Kidney (tissue), 13 donors: ENCODE measurements at regions not wholly inside any gene's neighbourhood (a gene's known extent, or its start where the extent isn't known, plus 50 kb on each side); places are given as distances from the start of the nearest gene placed in this dataset.

Experiments
- DNase-seq, 5 donors: peaks; one replicate each; pipeline ENCODE4 v3.0.0-alpha.2; 2013 to 2020
- FAIRE-seq: peaks from 2 replicates; lab custom pipeline; 2012; peaks lifted over from hg19 to GRCh38; lab: Jason Lieb, UNC
- H3K27ac ChIP-seq, 2 donors: one replicate each; pipeline ENCODE4 v1.7.0; 2013; ENCODE audit warnings: low read depth in 2 of 2, low read length in 2 of 2, inconsistent platforms in 1 of 2
- H3K27me3 ChIP-seq: one replicate; pipeline ENCODE4 v1.7.1; 2013; ENCODE audit warnings: low read length, inconsistent platforms; ENCODE audit not compliant: control insufficient read depth, insufficient read depth
- H3K36me3 ChIP-seq, 3 donors: one replicate each; pipeline versions ENCODE4 v1.7.0 to v1.7.1; 2013; ENCODE audit warnings: low read length in 3 of 3, control low read depth in 1 of 3, inconsistent platforms in 1 of 3; ENCODE audit not compliant: insufficient read depth in 3 of 3, control insufficient read depth in 2 of 3
- H3K4me1 ChIP-seq, 3 donors: one replicate each; pipeline versions ENCODE4 v1.7.0 to v1.7.1; 2013; ENCODE audit warnings: low read length in 3 of 3, inconsistent platforms in 1 of 3, low read depth in 1 of 3; ENCODE audit not compliant: control insufficient read depth in 2 of 3, insufficient read depth in 2 of 3
- H3K4me3 ChIP-seq, 3 donors: one replicate each; pipeline versions ENCODE4 v1.7.0 to v1.8.1; 2013; ENCODE audit warnings: low read length in 3 of 3, control low read depth in 1 of 3, inconsistent platforms in 1 of 3
- H3K9ac ChIP-seq, 3 donors: one replicate each; pipeline versions ENCODE4 v1.7.0 to v1.7.1; 2013; ENCODE audit warnings: low read length in 3 of 3, control low read depth in 1 of 3, inconsistent platforms in 1 of 3
- H3K9me3 ChIP-seq, 3 donors: one replicate each; pipeline versions ENCODE4 v1.7.0 to v1.7.1; 2013; ENCODE audit warnings: low read length in 3 of 3, control low read depth in 1 of 3, inconsistent platforms in 1 of 3; ENCODE audit not compliant: control insufficient read depth in 2 of 3, insufficient read depth in 1 of 3
- intact Hi-C: fragments of 100-400 bp; cut with DNase I; formaldehyde crosslinking; loops from one replicate; pipeline ENCODE4 v1.11.1; 2022
- TF ChIP-seq, protein P1 (sequence below): IDR thresholded peaks from 3 replicates; pipeline ENCODE4 v1.5.1; 2012; ENCODE audit warnings: mild to moderate bottlenecking, moderate library complexity, borderline replicate concordance; ENCODE audit not compliant: insufficient read depth; ENCODE audit errors: extremely low read depth
- donor health status: control.
- donor health status: control.
- donor health status: control.
- donor health status: control.
- donor health status: control.
- donor health status: DM: yes; HTN: yes; CAD: no.
- donor health status: Normal renal cell carcinoma (clear cell type).

DNA sequence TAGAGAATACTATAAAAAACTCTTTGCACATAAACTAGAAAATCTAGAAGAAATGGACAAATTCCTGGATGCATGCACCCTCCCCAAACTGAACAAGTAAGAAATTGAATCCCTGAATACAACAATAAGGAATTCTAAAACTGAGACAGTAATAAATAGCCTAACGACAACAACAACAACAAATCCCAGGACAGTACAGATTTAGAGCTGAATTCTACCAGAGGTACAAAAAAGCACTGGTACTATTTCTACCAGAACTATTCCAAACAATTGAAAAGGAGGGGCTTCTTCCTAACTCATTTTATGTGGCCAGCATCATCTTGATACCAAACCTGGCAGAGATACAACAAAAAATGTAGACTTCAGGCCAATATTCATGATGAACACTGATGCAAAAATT is 394.4 kb upstream of the RORB start:
- FAIRE-seq (no peak), DNase-seq (no peak)
- Histone ChIP-seq H3K9me3 (no peaks in the 10 kb centered on the region), H3K4me1 (no peaks in the 10 kb centered on the region), H3K36me3 (no peaks in the 10 kb centered on the region), H3K9ac (no peak overlapping the region), H3K4me3 (no peak overlapping the region), H3K27ac (no peak overlapping the region), H3K27me3 (no peaks in the 10 kb centered on the region)
- TF ChIP-seq, protein P1, sequence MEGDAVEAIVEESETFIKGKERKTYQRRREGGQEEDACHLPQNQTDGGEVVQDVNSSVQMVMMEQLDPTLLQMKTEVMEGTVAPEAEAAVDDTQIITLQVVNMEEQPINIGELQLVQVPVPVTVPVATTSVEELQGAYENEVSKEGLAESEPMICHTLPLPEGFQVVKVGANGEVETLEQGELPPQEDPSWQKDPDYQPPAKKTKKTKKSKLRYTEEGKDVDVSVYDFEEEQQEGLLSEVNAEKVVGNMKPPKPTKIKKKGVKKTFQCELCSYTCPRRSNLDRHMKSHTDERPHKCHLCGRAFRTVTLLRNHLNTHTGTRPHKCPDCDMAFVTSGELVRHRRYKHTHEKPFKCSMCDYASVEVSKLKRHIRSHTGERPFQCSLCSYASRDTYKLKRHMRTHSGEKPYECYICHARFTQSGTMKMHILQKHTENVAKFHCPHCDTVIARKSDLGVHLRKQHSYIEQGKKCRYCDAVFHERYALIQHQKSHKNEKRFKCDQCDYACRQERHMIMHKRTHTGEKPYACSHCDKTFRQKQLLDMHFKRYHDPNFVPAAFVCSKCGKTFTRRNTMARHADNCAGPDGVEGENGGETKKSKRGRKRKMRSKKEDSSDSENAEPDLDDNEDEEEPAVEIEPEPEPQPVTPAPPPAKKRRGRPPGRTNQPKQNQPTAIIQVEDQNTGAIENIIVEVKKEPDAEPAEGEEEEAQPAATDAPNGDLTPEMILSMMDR: no peak
- intact Hi-C loops: no loop called here

DNA sequence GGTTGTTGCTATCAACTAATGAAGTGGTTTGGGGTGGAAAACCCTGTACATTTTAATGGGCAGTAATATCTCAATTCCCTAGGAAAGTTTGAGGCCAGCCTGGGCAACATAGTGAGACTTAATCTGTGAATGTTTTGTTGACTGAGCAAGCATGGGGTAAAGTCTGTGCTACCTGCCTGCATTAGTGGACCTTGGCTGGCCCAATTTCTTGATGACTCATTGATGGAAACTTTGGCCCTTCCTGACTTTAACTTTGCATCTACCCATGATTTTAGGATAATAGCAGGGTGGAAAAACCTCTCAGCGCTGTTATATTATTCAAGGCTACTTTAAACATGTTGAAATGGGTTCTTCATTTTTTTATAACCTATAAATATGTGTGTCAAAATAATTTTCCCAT is 389.4 kb upstream of the RORB start:
- H3K27ac ChIP-seq: no peak overlapping the region
- H3K36me3 ChIP-seq: no peaks in the 10 kb centered on the region
- no peaks in the 10 kb centered on the region for H3K27me3 ChIP-seq
- no peak overlapping the region for H3K9ac ChIP-seq
- DNase-seq (no peak), FAIRE-seq (no peak)
- H3K4me3 ChIP-seq: no peak overlapping the region
- intact Hi-C loops: no loop called here
- H3K9me3 ChIP-seq: no peaks in the 10 kb centered on the region
- no peaks in the 10 kb centered on the region for H3K4me1 ChIP-seq
- TF ChIP-seq, protein P1: no peak

DNA sequence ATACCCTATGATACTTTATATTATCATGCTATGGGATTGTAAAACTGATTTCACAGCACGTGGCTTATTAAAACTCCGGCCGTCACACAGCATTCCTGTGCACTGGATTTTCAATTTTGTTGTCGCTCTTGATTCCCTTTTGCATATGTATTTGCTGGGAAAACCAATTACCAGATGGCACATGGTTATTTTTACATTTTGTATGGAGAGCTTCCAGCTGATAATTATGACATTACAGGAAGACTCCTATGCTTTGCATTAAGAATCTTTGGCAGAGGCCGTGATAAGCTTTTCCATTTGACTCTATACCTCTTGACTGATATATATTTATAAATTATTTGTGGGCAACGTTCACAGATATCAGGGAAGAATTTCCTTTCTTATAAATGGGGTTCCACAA is 381.2 kb upstream of the RORB start:
- H3K4me3 ChIP-seq: no peak overlapping the region
- H3K27ac ChIP-seq: no peak overlapping the region
- H3K9ac ChIP-seq: no peak overlapping the region
- no peaks in the 10 kb centered on the region for H3K27me3 ChIP-seq
- H3K4me1 ChIP-seq: no peaks in the 10 kb centered on the region
- TF ChIP-seq, protein P1: no peak
- H3K36me3 ChIP-seq: no peaks in the 10 kb centered on the region
- FAIRE-seq: no peak
- DNase-seq: no peak
- intact Hi-C loops: no loop called here
- no peaks in the 10 kb centered on the region for H3K9me3 ChIP-seq

DNA sequence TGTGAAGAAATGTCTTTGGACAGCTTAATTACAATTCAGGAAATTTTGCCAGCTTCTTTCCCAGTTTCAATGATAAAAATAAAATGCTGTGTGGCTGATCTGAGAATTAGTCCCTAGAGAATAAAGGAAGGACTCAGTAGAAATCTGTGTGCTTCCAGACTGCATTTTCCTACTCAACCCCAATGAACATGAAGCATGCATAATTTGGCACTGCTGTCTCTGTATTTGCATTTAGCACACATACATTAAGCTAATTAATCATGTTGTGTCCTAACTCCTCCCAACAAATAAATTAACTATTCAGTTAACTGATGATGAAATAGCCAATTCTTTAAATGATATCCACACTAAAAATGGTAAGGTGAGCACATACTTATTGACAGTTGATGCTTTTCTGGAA is 380.0 kb upstream of the RORB start:
- intact Hi-C loops: no loop called here
- no peak overlapping the region for H3K9ac ChIP-seq
- H3K9me3 ChIP-seq: no peaks in the 10 kb centered on the region
- TF ChIP-seq, protein P1: no peak
- no peaks in the 10 kb centered on the region for H3K27me3 ChIP-seq
- FAIRE-seq (no peak), DNase-seq (no peak)
- no peak overlapping the region for H3K27ac ChIP-seq
- no peaks in the 10 kb centered on the region for H3K4me1 ChIP-seq
- H3K4me3 ChIP-seq: no peak overlapping the region
- H3K36me3 ChIP-seq: no peaks in the 10 kb centered on the region
